Activated gamma-delta T cell (primary cell): ENCODE measurements at regions not wholly inside any gene's neighbourhood (a gene's known extent, or its start where the extent isn't known, plus 50 kb on each side); places are given as distances from the start of the nearest gene placed in this dataset.

Experiments
- DNase-seq: peaks from one replicate; lab custom pipeline; 2025; lab: John Stamatoyannopoulos, UW

GRCh38 chr2:126990605-126991532 is 92.2 kb downstream of the TEX51 start:
- DNase-seq = no peak

DNA sequence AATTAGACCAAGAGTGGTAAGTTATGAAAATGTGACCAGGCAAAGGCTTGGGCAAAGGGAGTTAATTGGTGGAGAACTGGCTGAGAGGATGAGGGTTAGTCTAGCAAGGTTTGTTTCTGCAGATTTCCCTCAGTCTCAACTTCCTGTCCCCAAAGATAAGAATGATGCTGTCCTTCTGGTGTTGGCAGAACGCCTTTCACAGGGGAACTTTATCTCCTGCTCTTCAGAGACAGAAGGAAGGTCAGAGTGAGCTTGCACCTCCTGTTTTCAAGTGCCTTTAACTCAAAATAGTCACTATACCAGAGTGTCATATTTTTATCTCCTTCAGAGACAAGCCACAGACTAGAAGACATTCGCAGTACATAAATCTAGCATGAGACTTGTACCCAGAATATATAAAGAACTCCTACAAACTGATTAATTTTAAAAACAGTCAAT is 95.7 kb downstream of the TEX51 start:
- DNase-seq = no peak

- no peak for DNase-seq
These were observed 97.1 kb downstream of the TEX51 start for GRCh38 chr2:126995621-126996377.

DNA sequence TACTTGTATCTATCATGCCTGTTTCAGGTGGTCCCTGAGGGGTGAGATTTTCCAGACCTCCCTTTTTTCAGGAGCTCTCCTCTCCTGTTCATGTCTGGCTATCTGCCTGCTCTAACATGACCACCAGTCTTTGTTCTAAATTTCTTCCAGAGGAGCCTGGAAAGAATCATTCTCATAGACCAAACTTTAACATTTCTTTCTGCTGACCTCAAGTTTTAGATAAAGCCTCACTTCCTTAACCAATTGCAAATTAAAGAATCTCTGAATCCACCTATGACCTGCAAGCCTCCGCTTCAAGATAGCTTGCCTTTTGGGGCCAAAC is 97.6 kb downstream of the TEX51 start:
- no peak for DNase-seq
